AG09319 (cell line): ENCODE measurements at regions not wholly inside any gene's neighbourhood (a gene's known extent, or its start where the extent isn't known, plus 50 kb on each side); places are given as distances from the start of the nearest gene placed in this dataset.

Experiments used
- DNase-seq: peaks from one replicate; pipeline ENCODE4 v3.0.0-alpha.2; 2010; ENCODE audit warnings: low read depth; ENCODE audit errors: extremely low read depth
- CTCF ChIP-seq: IDR thresholded peaks from 2 replicates; pipeline ENCODE4 v1.5.1; 2011; ENCODE audit warnings: low read depth, mild to moderate bottlenecking, inconsistent platforms, low read length, moderate library complexity

- DNase-seq = no peak
- TF ChIP-seq CTCF = no peak
Observed at GRCh38 chr5:61675015-61675692, 343.1 kb downstream of the ZSWIM6 start.

GRCh38 chr5:61677220-61677619 is 345.2 kb downstream of the ZSWIM6 start:
- TF ChIP-seq CTCF = no peak
- no peak for DNase-seq

GRCh38 chr5:61678966-61679365 is 346.9 kb downstream of the ZSWIM6 start:
- DNase-seq = no peak

GRCh38 chr5:61679562-61679961 is 347.5 kb downstream of the ZSWIM6 start:
- no peak for DNase-seq
- TF ChIP-seq CTCF = no peak

More at GRCh38 chr5:61678966-61679365, 346.9 kb downstream of the ZSWIM6 start:
- TF ChIP-seq CTCF = no peak

GRCh38 chr5:61680247-61680646 is 348.2 kb downstream of the ZSWIM6 start:
- DNase-seq = no peak
- TF ChIP-seq CTCF = no peak

- no peak for TF ChIP-seq CTCF
- DNase-seq = no peak
Observed at GRCh38 chr5:61683148-61683547, 351.1 kb downstream of the ZSWIM6 start.

DNA sequence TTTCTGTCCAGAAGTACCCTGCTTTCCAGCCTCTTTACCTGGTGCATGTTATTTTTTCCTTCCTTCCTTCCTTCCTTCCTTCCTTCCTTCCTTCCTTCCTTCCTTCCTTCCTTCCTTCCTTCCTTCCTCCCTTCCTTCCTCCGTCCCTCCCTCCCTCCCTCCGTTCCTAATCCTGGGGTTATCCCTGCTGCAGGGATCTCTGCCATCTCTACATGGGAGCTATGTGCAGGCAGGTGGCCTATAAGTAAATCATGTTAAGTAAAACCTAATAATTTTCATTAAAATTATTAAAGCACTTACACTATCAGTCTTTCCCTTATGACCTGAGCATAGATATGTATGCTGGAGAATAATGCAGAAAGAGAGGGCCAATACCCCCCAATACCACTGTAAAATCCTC is 351.9 kb downstream of the ZSWIM6 start:
- no peak for TF ChIP-seq CTCF
- DNase-seq = no peak
